ENCODE measurements at regions not wholly inside any gene's neighbourhood (a gene's known extent, or its start where the extent isn't known, plus 50 kb on each side); places are given as distances from the start of the nearest gene placed in this dataset.

DNA sequence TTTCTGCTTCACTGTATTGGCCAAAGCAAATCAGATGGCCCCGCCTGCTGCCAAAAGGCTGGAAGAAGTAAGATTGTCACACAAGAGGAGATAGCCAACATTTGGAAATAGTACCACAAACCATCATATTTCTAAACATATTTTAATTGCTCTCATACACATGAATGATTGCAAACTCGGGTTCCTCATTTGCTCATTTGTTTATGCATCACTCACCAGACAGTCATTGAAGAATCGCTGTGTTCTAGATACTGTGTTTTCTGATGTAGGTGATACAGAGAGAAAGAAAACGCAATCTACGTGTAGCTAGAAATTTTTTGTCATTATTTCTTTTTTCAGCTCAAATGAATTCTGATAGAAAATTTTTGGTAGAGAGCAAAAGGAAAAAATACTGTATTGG, 1103.4 kb downstream of the TSN start:
- intact Hi-C loops (cut with DNase I), result no loop called here
- no peak overlapping the region for H3K27ac ChIP-seq
- H3K9me3 ChIP-seq, result no peaks in the 10 kb centered on the region
- ATAC-seq (no peak), DNase-seq (no peak)
- TF ChIP-seq, protein P1, sequence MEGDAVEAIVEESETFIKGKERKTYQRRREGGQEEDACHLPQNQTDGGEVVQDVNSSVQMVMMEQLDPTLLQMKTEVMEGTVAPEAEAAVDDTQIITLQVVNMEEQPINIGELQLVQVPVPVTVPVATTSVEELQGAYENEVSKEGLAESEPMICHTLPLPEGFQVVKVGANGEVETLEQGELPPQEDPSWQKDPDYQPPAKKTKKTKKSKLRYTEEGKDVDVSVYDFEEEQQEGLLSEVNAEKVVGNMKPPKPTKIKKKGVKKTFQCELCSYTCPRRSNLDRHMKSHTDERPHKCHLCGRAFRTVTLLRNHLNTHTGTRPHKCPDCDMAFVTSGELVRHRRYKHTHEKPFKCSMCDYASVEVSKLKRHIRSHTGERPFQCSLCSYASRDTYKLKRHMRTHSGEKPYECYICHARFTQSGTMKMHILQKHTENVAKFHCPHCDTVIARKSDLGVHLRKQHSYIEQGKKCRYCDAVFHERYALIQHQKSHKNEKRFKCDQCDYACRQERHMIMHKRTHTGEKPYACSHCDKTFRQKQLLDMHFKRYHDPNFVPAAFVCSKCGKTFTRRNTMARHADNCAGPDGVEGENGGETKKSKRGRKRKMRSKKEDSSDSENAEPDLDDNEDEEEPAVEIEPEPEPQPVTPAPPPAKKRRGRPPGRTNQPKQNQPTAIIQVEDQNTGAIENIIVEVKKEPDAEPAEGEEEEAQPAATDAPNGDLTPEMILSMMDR (IDR thresholded peaks at IDR 0.05), result no peak
- no peak overlapping the region for H3K4me3 ChIP-seq
- WGBS, 3 donors, result 90 to 93% (median 92%) methylated on average over 5 of the region's 5 CpGs
- H3K36me3 ChIP-seq (ENCODE audit: insufficient read depth in 1 of 2, low read depth in 1 of 2), result no peaks in the 10 kb centered on the region
- H3K27me3 ChIP-seq (ENCODE audit: insufficient read depth in 3 of 3, low read length in 2 of 3), result no peaks in the 10 kb centered on the region
- H3K4me1 ChIP-seq, result no peaks in the 10 kb centered on the region

- ATAC-seq (no peak), DNase-seq (no peak)
- H3K4me1 ChIP-seq, result no peaks in the 10 kb centered on the region
- intact Hi-C loops (cut with DNase I), result no loop called here
- H3K9me3 ChIP-seq, result no peaks in the 10 kb centered on the region
- no peak overlapping the region for H3K4me3 ChIP-seq
- H3K27me3 ChIP-seq (ENCODE audit: insufficient read depth in 3 of 3, low read length in 2 of 3), result no peaks in the 10 kb centered on the region
- TF ChIP-seq, protein P1 (IDR thresholded peaks at IDR 0.05), result no peak
- no peaks in the 10 kb centered on the region for H3K36me3 ChIP-seq (ENCODE audit: insufficient read depth in 1 of 2, low read depth in 1 of 2)
- H3K27ac ChIP-seq, result no peak overlapping the region
- WGBS, 3 donors, result 97 to 99% (median 97%) methylated on average over 9 of the region's 9 CpGs
These were observed 1103.8 kb downstream of the TSN start for GRCh38 chr2:122859260-122859659.

- ATAC-seq, result no peak
- no peaks in the 10 kb centered on the region for H3K9me3 ChIP-seq
- 48 to 70% (median 54%) methylated on average over 3 of the region's 3 CpGs for WGBS, 3 donors
- intact Hi-C loops (cut with DNase I), result no loop called here
- no peak for DNase-seq
- no peak overlapping the region for H3K27ac ChIP-seq
- no peaks in the 10 kb centered on the region for H3K27me3 ChIP-seq (ENCODE audit: insufficient read depth in 3 of 3, low read length in 2 of 3)
- no peaks in the 10 kb centered on the region for H3K36me3 ChIP-seq (ENCODE audit: insufficient read depth in 1 of 2, low read depth in 1 of 2)
- no peaks in the 10 kb centered on the region for H3K4me1 ChIP-seq
- H3K4me3 ChIP-seq, result no peak overlapping the region
- TF ChIP-seq, protein P1 (IDR thresholded peaks at IDR 0.05), result no peak
These were observed 1108.1 kb downstream of the TSN start for GRCh38 chr2:122863532-122863931.

GRCh38 chr2:122864728-122865127, 1109.3 kb downstream of the TSN start:
- ATAC-seq (no peak), DNase-seq (no peak)
- no peaks in the 10 kb centered on the region for H3K4me1 ChIP-seq
- TF ChIP-seq, protein P1 (IDR thresholded peaks at IDR 0.05), result no peak
- no peaks in the 10 kb centered on the region for H3K9me3 ChIP-seq
- H3K27me3 ChIP-seq (ENCODE audit: insufficient read depth in 3 of 3, low read length in 2 of 3), result no peaks in the 10 kb centered on the region
- no peaks in the 10 kb centered on the region for H3K36me3 ChIP-seq (ENCODE audit: insufficient read depth in 1 of 2, low read depth in 1 of 2)
- no peak overlapping the region for H3K27ac ChIP-seq
- intact Hi-C loops (cut with DNase I), result no loop called here
- 66 to 78% (median 69%) methylated on average over 3 of the region's 3 CpGs for WGBS, 3 donors
- H3K4me3 ChIP-seq, result no peak overlapping the region

DNA sequence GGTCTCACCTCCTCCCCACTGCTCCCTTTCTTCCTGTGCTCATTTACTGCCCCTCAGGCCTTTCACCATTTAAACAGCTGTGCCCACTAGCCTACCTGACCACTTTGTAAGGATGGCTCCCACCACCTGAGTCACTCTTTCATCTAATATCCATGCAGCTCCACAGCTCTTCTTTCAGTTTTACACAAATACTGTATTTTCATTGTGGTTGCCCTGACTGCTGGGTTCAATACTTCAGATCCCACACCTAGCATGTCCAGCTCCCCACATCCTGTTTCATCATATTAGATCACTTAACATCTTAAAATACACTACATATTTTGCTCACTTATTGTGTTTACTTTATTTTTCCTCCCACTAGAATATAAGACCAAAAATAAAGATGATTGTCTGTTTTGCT, 1110.6 kb downstream of the TSN start:
- TF ChIP-seq, protein P1 (IDR thresholded peaks at IDR 0.05), result no peak
- intact Hi-C loops (cut with DNase I), result no loop called here

More for the DNA sequence above, 1110.6 kb downstream of the TSN start:
- Histone ChIP-seq H3K27ac (no peak overlapping the region), H3K4me1 (no peaks in the 10 kb centered on the region), H3K4me3 (no peak overlapping the region), H3K36me3 (ENCODE audit: insufficient read depth in 1 of 2, low read depth in 1 of 2) (no peaks in the 10 kb centered on the region), H3K27me3 (ENCODE audit: insufficient read depth in 3 of 3, low read length in 2 of 3) (no peaks in the 10 kb centered on the region), H3K9me3 (no peaks in the 10 kb centered on the region)
- DNase-seq (no peak), ATAC-seq (no peak)
